PC-9 (cell line): ENCODE measurements at regions not wholly inside any gene's neighbourhood (a gene's known extent, or its start where the extent isn't known, plus 50 kb on each side); places are given as distances from the start of the nearest gene placed in this dataset.

Source experiments
- CTCF ChIP-seq: fragments of 200-600 bp; sonication (generic); conservative IDR thresholded peaks from 2 replicates; pipeline ENCODE4 v1.6.1; 2017; ENCODE audit warnings: mixed run types, antibody characterized with exemption, mild to moderate bottlenecking, moderate library complexity
- EZH2 ChIP-seq: fragments of 200-600 bp; sonication (generic); IDR thresholded peaks from 2 replicates; pipeline ENCODE4 v1.8.0; 2017; ENCODE audit warnings: antibody characterized with exemption, low read depth

- TF ChIP-seq CTCF = no peak
- no peak for TF ChIP-seq EZH2
Measured at GRCh38 chr1:93757256-93758036, 75.8 kb upstream of the BCAR3 start.
